Left colon (tissue), 2 donors: ENCODE measurements at regions not wholly inside any gene's neighbourhood (a gene's known extent, or its start where the extent isn't known, plus 50 kb on each side); places are given as distances from the start of the nearest gene placed in this dataset.
A peak's percentile ranks its signal among the peaks of the same experiment; 100 is the strongest.
"Not testable (repeated sequence)": the region's sequence is repeated elsewhere in the genome, so short reads cannot be mapped to it uniquely, and the experiment has no call there.

ENCODE experiments used
- ATAC-seq: fragments of 200-7000 bp; cut with Tn5 transposase; one replicate; pipeline ENCODE4 v1.9.1; 2020; ENCODE audit warnings: mild to moderate bottlenecking, moderate library complexity
- DNase-seq, 2 donors: peaks; one replicate each; pipeline ENCODE4 v3.0.0-alpha.2; 2020
- intact Hi-C, 2 donors: fragments of 100-400 bp; cut with DNase I in 1 of 2; cut with micrococcal nuclease in 1 of 2; formaldehyde crosslinking; loops; one replicate each; pipeline versions ENCODE4 v1.11.2 to v1.14.0; 2022; cut with DNase I, micrococcal nuclease
- donor health status: DM: no; HTN: no; CAD: no.
- donor health status: DM: yes; HTN: yes; CAD: no.

DNA sequence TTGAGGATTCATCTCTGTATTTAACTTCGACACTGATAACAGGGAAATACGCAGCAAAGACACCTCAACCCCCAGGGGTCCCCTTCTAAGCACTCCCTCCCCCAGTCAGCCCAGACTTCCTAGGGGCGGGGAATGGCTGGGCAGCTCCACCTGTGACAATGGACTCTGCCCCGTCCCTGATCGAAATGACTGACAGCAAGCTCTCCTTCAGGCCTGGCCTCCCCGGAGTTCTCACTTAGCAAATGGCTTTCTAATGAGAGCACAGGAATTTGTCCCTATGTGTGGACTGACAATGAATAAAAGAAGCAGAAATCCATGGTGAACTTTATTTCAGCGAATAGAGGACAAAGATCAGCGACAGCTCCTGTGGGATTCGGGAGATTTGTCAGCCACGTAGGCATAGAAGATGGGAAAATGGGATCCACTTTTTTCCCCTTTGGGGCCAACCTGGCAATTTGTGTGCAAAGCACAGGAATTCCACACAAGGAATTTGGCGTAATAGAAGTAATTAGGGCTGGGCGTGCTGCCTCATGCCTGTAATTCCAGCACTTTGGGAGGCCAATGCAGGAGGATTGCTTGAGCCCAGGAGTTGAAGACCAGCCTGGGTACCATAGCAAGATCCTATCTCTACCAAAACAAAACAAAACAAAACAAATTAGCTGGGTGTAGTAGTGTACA is 63.8 kb downstream of the TNFAIP2 start:
- intact Hi-C loops, result loop anchor here in 1 of 2 donors (10.0 kb wide), 2 partner anchors 82 to 98 kb away; no protein-coding TSS in a partner anchor
- ATAC-seq (peak; percentile 99), DNase-seq (peak; percentile 65 to 70)

GRCh38 chr14:103187911-103188310 is 64.7 kb downstream of the TNFAIP2 start:
- ATAC-seq (no peak), DNase-seq (no peak)
- intact Hi-C loops, result loop anchor here in 1 of 2 donors (10.0 kb wide), 2 partner anchors 83 to 97 kb away; no protein-coding TSS in a partner anchor

GRCh38 chr14:103188810-103189480 is 65.7 kb downstream of the TNFAIP2 start:
- ATAC-seq, result peak; percentile 42
- intact Hi-C loops, result loop anchor here in 1 of 2 donors (10.0 kb wide), 2 partner anchors 84 to 96 kb away; no protein-coding TSS in a partner anchor
- DNase-seq, result peak in 1 of 2 donors; percentile 54

DNA sequence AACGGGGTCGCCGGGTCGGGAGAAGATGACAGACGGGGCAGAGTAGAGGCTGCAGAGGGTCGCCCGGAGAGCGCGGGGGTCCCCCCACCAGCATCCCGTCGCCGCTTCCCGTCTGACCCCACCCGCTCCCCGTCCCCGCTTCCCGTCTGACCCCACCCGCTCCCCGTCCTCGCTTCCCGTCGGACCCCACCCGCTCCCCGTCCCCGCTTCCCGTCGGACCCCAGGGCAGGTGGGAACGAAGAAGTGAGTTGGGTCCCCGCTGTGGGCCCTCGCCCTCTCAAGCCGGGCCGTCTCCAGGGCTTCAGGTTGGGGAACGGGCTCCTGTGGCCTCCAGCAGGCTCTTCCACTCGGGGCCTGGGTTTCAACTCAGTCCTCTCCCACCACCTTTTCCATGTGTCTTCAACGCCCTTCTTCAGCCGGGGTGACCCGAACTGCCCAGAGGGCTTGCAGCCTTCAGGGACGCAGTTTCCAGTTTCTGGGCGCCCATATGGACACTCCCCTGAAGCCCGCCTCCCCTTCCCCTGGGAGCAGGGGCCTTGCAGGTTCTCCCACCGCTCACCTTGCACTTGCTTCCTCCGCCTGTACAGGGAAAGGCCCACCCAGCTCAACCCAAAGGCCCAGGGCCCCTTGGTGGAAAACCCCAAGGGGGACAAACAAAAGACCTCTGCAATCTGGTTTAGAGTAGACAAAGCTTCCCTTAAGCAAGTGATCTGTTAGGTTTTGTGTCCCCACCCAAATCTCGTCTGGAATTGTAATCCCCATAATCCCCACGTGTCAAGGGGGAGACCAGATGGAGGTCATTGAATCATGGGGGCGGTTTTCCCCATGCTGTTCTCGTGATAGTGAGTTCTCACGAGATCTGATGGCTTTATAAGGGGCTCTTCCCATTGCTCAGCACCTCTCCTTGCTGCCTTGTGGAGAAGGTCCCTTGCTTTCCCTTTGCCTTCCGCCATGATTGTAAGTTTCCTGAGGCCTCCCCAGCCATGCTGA is 66.5 kb downstream of the TNFAIP2 start:
- DNase-seq (no peak), ATAC-seq (no peak)
- intact Hi-C loops, result loop anchor here in 1 of 2 donors (10.0 kb wide), 2 partner anchors 85 to 95 kb away; no protein-coding TSS in a partner anchor

- no peak for ATAC-seq
- intact Hi-C loops, result no loop called here
Observed at GRCh38 chr14:103190741-103191140, 67.5 kb downstream of the TNFAIP2 start.

DNA sequence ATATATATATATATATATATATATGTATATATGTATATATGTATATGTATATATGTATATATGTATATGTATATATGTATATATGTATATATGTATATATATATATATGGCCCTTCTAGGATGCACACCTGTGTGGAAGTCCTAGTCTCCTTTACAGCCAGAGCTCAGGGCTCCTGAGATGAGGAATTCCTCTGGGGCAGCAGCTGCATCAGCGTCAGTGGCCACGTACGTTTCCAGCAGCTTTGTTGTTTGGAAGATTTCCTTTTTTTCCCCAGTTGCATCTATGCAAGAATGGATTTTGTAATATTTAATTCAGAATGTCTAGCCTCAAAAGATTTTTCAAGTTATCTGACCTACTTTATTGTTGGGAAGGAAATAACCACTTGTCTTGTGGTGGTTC is 68.6 kb downstream of the TNFAIP2 start:
- no peak for ATAC-seq
- intact Hi-C loops, result no loop called here
- no peak for DNase-seq

More at GRCh38 chr14:103190741-103191140, 67.5 kb downstream of the TNFAIP2 start:
- no peak for DNase-seq

- DNase-seq (no peak), ATAC-seq (no peak)
- intact Hi-C loops, result no loop called here
Observed at GRCh38 chr14:103192246-103192840, 69.1 kb downstream of the TNFAIP2 start.

GRCh38 chr14:103192861-103193260 is 69.6 kb downstream of the TNFAIP2 start:
- intact Hi-C loops, DNase-seq, ATAC-seq: not testable (repeated sequence)

- DNase-seq, ATAC-seq, intact Hi-C loops: not testable (repeated sequence)
Observed at GRCh38 chr14:103193491-103193890, 70.2 kb downstream of the TNFAIP2 start.

DNA sequence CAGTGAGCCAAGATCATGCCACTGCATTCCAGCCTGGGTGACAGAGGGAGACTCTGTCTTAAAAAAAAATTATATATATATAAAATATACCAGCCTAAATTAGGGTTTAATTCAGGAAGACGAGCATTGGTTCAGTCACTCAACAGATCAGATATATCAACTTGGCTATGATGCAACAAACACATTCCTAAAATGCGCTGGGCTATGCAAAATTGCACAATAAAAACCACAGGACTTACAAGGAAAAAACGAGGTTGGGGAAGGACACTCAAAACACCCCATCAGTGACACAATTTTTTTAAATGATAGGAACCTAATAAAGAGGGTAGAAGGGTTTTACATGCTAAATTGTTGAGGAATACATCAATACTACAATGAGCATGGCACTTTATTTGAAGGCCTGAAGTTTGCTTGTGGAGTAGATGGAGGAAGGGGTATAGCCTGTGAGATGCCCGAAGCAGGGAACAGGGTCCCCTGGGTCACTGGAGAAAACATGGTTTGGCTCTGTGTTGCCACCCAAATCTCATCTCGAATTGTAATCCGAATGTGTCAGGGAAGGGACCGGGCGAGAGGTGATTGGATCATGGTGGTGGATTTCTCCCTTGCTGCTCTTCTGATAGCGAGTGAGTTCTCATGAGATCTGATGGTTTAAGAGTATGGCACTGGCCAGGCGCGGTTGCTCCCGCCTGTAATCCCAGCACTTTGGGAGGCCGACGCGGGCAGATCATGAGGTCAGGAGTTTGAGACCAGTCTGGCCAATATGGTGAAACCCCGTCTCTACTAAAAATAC is 71.2 kb downstream of the TNFAIP2 start:
- intact Hi-C loops, result no loop called here
- ATAC-seq (no peak), DNase-seq (no peak)

DNA sequence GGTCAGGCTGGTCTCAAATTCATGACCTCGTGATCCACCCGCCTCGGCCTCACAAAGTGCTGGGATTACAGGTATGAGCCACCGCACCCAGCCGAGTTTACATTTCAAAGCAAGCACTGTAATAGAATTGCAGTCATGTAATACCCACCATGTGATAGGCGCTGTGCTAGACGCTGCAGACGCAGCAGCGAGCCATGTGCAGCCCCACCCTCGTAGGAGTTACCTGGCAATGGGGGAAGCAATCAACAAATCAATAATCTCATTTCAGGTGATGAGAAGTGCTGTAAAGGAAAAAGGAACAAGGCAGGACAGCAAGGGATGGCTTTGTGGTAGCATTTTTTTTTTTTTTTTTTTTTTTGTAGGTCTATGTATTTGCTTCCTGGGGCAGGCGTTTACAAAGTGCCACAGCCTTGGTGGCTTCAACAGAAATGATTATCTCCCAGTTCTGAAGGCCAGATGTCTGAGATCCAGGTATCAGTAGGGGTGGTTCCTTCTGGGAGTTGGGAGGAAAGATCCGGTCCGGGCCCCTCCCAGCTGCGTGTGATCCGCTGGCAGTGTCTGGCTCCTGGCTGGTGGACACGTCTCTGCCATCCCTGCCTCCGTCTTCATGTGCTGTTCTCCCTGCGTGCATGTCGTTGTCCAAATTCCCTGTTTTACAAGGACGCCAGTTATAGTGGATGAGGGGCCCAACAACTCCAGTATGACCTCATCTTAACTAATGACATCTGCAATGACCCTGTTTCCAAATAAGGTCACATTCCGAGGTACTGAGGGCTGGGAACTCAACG is 72.8 kb downstream of the TNFAIP2 start:
- DNase-seq (peak in 1 of 2 donors; percentile 33), ATAC-seq (peak; percentile 81)
- intact Hi-C loops, result no loop called here

- no peak for DNase-seq
Observed at GRCh38 chr14:103196716-103197115, 73.5 kb downstream of the TNFAIP2 start.

GRCh38 chr14:103198131-103199105 is 75.2 kb downstream of the TNFAIP2 start:
- intact Hi-C loops, result no loop called here
- no peak for ATAC-seq
- no peak for DNase-seq

More at GRCh38 chr14:103196716-103197115, 73.5 kb downstream of the TNFAIP2 start:
- intact Hi-C loops, result no loop called here
- no peak for ATAC-seq

- no peak for ATAC-seq
Observed at GRCh38 chr14:103199124-103199523, 75.9 kb downstream of the TNFAIP2 start.

GRCh38 chr14:103201801-103202200 is 78.5 kb downstream of the TNFAIP2 start:
- intact Hi-C loops, result no loop called here
- ATAC-seq, result no peak
- no peak for DNase-seq

More at GRCh38 chr14:103199124-103199523, 75.9 kb downstream of the TNFAIP2 start:
- DNase-seq, result no peak
- intact Hi-C loops, result no loop called here
